GM19240 (cell line): ENCODE measurements at regions not wholly inside any gene's neighbourhood (a gene's known extent, or its start where the extent isn't known, plus 50 kb on each side); places are given as distances from the start of the nearest gene placed in this dataset.
"Not testable (repeated sequence)": the region's sequence is repeated elsewhere in the genome, so short reads cannot be mapped to it uniquely, and the experiment has no call there.

Experiments
- DNase-seq: peaks from one replicate; pipeline ENCODE4 v3.0.0; 2011; ENCODE audit warnings: low spot score; ENCODE audit not compliant: insufficient read length

DNA sequence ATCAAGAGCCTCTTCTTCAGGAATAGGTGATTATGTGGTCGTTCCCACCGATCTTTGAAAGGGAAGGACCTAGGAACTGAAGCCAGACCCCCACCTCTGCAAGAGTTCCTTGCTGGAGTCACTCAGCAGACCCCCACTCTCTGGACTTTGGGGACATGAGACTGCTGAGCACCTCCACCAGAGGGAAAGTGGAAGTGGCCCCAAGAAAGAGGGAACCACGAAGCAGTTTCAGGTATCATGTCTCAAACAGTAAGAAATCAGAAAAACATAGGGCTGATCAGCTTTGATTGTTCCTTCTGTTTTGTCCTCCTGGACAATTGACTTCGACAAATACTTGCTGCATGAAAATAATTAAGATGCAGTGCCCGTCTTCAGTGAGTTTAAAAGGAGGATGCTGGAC is 84.2 kb upstream of the ADORA2B start:
- not testable (repeated sequence) for DNase-seq

DNA sequence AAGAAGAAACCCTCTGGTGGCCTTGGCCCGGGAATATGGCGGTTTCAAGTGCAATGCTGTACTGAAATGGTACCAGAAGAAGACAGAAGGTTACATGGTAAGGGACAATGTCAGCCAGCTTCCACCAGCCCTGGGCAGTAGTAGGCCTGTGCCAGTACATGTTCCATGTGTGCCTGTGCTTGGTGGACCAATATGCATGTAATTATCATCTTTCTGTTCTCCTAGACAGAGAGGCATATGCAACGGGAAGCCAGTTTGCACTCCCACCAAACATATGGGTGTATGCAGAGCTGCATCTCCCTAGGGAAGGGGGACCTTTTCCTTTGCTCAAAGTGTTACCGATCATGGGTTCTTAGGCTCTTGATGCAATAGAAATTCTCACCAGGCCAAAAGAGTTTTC is 80.9 kb upstream of the ADORA2B start:
- DNase-seq, result not testable (repeated sequence)

DNA sequence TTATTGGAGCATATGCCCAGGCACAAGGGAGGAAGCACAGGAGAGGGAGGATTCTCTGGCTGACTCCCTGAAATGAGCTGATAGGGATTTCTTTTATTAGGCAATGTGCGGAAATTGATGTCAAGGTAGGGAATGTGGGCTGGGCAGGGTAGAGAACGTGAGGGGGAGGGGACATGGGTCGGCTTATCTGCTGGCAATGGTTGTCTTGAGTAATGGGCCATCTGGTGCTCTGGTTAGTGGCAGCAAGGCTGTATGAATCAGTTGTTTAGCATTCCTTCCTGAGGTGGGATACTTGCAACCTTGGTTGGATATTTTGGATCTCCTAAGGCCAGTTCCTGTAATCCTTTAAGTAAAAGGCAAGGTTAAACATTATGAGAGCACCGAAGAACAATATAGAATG is 80.5 kb upstream of the ADORA2B start:
- not testable (repeated sequence) for DNase-seq

DNA sequence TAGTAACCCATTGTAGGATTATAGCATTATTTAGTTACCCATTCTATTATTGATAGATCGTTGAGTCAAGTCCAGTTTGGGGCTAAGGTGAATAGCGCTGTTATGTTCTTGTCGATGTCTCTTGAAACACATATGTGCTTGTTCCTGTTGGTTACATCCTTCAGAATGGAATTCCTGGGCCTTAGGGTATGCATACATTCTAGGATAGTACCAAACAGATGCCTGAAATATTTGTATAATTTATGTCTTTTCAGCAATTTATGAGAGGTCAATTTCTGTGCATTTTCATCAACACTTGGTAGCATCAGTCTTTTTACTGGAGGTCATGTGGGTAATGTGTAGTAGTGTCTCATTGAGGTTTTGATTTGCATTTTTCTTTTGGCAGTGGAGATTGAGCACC is 78.9 kb upstream of the ADORA2B start:
- DNase-seq, result not testable (repeated sequence)

DNA sequence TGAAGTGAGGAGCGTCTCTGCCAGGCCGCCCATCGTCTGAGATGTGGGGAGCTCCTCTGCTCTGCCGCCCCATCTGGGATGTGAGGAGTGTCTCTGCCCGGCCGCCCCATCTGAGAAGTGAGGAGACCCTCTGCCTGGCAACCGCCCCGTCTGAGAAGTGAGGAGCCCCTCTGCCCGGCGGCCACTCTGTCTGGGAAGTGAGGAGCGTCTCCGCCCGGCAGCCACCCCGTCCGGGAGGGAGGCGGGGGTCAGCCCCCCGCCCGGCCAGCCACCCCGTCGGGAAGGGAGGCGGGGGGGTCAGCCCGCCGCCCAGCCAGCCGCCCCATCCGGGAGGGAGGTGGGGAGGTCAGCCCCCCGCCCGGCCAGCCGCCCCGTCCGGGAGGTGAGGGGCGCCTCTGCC is 77.6 kb upstream of the ADORA2B start:
- DNase-seq, result not testable (repeated sequence)

DNA sequence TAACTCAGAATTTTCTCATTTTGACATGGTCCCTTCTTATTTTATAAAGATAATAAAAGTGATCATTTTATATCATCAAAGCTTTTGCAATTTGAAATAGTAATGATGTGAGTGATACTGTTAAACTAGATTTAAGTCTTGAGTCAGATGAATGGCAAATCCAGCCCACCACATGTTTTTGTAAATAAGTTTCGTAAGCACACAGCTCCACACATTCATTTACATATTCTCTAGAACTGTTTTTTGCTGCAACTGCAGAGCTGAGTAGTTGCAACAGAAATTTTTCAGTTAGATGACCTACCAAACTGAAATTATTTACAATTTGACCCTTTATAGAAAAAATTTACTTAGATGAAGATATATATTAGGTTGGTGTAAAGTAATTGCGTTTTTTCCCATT is 75.1 kb upstream of the ADORA2B start:
- DNase-seq, result not testable (repeated sequence)

DNA sequence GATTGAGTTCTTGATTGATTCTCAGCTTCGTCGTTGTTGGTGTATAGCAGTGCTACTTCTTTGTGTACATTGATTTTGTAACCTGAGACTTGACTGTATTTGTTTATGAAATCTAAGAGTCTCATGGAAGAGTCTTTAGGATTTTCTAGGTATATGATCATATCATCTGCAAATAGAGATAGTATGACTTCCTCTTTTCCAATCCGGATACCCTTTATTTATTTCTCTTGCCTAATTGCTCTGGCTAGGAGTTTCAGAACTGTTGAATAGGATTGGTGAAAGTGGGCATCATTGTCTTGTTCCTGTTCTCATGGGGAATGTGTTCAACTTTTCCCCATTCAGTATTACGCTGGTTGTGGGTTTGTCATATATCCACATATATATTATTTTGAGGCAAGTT is 72.3 kb upstream of the ADORA2B start:
- not testable (repeated sequence) for DNase-seq

DNA sequence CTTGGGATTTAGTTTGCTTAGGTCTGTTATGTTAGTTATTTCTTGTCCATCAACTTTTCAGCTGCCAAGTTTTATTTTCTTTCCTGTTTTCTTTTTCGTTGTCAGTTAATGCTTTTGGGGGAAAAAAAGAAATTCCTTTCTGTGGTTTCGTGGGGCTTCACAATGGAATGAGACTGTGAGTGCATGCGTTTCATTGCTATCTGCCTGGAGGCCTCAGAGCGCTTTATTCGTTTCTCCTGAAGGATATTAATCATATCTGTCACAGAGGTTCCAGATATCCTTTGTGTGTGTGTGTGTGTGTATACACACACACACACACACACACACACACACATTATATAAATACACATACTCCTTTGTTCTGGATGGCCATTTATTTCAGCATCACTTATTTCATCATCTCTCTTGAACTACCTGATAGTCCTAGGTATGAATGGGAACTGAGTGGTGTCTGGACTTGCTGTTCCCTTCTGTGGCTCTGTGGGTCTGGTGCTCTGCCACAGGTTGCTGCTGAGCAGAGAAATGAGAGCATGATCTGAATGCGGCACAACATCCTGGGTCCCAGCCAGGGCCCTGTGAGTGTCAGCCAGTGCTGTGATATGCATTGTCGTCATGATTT is 66.9 kb upstream of the ADORA2B start:
- DNase-seq, result not testable (repeated sequence)

DNA sequence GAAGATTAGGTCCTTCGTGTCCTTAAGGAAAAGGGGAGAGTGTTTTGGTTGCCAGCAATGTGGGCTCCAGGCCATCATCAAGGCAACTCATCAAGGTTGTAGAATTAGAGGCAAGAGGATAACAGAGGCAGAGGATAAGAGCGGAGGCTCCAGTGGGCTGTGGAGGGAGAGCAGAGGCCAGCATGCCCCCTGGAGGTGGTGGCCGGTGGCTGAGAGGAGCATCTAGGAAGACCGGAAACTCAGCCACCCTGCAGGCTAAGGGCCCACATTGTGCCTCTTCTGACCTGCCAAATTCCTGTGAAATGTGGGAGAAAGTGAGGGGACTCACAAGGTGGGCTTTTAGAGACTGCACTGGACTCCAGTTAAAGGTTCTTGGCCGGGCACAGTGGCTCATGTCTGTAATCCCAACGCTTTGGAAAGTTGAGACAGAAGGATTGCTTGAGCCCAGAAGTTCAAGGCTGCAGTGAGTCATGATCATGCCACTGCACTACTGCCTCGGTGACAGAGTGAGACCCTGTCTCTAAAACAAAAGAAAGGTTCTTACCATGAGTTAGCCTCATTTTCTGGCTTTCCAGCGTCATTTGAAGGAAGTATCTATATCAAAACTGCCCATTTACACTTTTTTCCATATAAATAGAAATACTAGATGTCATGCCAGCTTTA is 62.7 kb upstream of the ADORA2B start:
- no peak for DNase-seq

DNA sequence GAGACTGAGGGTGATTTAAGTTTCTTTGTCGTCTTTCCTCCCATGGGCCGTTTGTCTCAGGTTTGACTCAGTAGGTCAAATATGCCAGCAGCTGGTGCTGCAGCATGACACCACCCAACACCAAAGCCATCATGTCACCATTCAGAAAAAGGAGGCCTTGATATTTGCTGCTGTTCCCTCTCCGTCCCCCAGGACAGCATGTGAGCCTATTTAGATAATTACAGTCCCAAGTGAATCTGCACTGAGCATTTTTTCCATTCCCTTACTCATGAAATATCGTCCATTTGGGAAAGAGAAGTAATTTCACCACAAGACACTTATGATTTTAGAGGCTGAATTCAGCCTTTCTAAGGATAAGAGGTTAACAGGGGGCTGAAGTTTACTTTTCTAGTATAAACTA is 62.2 kb upstream of the ADORA2B start:
- no peak for DNase-seq

DNA sequence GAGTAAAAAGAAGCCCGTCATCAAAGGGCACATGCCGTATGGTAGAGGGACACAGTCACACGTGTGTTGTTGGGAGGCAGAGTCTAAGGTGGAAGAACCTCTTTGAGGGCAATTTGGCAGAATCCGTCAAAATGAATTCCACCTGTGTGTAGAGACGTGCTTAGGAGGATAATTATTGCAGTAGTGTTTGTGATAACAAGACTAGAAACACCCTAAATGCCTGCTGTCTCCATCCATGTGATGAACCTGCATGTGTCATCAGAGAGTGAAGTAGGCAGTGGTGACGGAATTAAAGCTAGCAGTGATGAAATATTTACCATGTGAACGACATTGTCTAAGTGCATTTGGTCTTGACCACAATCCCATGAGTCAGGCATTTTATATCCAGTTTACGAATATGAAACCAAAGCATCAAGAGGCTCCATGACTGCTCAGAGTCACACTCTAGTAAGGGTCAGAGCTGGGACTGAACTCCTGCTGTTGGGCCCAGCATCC is 61.3 kb upstream of the ADORA2B start:
- DNase-seq, result no peak

DNA sequence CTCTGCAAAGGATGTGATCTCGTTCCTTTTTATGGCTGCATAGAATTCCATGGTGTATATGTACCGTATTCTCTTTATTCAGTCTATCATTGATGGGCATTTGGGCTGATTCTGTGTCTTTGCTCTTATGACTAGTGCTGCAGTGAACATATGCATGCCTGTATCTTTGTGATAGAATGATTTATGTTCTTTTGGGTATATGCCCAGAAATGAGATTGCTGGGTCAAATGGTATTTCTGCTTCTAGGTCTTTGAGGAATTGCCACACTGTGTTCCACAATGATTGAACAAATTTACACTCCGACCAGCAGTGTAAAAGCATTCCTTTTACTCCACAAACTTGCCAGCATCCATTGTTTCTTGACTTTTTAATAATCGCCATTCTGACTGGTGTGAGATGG is 60.2 kb upstream of the ADORA2B start:
- DNase-seq, result no peak

DNA sequence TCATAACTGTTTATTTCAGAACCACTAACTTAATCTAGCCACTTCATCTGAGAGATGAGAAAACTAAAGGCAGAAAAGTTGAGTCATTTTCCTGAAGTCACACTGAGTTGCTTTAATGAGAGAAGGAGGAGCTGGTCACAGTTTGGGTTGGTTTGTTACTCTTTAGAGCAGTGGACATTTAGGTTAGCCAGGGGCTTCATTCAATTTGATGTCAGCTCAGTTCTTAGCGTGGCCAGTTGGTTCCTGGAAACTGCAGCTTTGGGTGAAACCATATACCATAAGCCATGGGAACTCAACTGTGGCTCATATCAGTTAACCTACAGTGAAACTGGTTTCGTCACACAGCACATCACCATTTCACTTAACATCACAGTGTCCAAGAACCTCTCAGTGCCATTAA is 59.2 kb upstream of the ADORA2B start:
- DNase-seq, result no peak

DNA sequence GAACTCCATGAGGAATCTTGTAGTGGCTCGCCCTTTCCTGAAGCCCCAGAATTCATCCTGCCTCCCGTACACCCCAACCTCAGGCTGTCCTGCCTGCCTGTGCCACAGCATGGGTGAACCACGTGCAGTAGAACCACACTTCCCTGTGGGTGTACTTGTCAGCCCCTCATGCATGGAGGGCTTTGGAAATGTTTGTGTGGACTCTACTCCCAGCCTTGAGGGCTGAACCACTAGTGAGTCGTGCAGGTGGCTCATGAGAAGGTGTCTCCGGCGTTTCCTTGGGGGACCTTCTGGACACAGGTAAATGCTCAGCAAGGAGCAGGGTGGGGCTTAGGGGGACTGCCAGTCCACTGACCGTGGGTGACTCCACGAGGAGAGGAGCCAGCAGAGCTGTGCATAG is 58.7 kb upstream of the ADORA2B start:
- no peak for DNase-seq

DNA sequence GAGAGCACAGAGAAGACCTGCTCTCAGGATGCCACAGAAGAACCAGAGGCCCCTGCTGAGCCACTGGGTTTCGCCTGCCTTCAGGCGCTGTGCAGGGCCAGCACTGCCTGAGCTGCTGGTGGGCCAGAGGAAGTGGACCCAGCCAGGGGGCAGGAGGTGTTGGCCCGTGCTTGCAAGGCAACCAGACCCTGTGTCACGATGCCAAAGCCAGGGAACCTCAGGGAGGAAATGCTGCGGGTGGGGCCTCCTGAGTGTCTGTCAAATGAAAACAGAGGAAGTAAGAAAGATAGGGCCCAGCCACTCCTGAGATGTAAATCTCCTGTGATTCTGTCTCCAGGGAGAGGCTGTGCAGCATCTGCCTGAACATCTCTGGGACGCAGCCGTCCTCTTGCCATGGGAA is 58.1 kb upstream of the ADORA2B start:
- no peak for DNase-seq

DNA sequence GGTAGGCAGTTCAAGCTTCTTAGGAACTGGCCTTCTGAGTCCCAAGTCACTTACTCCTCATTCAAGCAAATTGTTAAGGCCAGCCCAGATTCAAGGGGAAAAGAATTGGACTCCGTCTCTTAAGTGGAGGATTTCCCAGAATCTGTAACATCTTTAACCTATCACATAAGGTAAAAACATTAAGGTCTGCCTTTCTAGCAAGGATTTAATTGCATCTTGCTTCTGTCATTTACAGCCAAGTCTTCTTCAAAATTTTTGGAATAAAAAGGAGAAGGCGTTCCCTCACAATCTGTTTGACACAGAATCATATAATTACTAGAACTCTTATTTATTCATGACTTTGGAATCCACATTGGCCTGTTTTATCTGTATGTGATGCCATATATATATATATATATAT is 56.5 kb upstream of the ADORA2B start:
- DNase-seq, result no peak

DNA sequence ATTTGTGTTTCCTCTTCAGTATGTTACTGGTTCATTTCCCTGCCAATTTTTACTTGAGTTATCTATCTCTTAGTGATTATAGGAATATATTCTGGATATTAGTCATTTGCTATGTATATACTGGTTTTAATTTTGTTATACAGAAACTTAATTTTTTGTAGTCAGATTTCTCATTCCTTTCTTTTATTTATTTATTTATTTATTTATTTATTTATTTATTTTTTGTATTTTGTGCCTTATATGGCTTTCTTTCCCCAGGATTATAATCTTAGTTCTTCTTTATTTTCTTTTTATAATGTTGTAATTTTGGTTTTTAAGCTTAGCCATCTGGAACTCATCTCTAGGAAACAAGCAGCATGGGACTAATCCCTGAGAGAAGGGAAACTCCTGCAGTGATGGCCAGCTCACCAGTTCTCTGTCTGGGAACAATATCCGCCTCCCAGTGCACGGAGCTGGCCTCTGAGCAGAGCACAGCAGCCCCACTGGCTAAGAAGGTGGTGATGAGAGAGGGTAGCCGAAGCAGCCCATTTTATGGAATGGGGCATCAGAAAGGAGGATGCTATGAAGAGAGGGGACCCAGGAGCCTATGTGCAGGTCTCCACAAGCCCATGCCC is 54.5 kb upstream of the ADORA2B start:
- DNase-seq, result no peak

DNA sequence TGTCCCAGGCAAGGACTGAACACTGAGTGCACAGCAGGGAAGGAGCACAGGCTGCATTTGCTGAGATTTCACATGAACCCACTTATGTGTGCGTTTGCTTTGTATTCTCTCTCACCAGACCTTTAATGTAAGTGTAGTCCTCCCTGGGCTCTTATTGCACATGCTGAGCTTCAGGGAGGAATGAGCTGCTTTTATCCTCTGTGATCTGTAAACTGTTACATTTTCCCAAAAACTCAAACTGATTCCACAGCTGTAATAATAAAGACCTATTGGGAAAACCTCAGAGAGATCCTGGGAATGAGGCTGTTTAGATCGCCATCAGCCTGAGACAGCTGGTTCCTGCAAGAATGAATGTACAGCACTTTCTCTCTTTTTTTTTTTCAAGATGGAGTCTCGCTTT is 53.6 kb upstream of the ADORA2B start:
- DNase-seq, result no peak

DNA sequence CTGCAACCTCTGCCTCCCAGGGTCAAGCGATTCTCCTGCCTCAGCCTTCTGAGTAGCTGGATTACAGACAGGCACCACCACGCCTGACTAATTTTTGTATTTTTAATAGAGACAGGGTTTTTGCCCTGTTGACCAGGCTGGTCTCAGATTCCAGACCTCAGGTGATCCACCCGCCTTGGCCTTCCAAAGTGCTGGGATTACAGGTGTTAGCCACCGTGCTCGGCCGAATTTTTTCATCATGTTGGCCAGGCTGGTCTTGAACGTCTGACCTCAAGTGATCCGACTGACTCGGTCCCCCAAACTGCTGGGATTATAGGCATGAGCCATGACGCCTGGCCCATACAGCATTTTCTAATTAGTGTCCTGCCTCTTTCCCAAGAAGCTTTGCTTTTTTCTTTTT is 52.7 kb upstream of the ADORA2B start:
- DNase-seq, result no peak

DNA sequence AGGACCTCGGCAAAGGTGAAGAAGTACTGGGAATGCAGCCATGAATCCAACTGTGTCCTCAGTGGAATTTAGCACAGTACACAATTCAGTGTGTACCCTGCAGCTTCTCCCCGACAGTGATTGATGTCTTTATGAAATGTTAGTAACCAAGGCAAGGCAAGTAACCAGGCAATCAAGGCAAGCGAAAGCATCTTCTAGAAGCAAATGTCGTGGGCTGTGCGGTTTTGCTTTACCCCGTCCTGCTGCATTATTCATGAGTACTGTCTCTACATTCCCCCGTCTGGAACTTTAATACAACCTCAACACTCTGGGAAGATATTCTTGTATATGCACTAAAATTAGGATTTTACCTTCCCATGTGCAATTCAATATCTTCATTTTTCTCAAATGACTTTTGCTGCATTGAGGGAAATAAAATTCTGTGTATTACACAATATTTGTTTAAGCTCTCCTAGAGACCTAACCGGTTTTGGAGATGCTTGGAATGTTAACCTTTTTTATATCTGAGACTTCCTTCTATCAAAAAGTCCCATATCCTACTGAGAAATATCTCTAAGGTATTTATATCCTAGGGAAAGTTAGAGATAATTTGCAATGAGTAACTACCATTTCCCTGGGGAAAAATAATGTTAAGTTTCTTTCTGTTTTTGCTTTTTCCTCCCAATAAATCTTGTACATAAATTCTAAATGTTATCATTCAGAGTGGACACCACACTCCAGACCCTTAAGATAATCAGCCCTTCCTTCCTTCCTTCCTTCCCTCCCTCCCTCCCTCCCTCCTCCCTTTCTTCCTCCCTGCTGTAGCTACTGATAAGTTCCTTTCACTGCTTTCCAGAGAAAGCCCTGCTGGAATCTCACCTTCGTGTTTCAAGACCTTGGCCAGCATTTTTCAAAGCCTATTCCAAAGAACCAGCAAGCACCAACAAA is 51.9 kb upstream of the ADORA2B start:
- no peak for DNase-seq

DNA sequence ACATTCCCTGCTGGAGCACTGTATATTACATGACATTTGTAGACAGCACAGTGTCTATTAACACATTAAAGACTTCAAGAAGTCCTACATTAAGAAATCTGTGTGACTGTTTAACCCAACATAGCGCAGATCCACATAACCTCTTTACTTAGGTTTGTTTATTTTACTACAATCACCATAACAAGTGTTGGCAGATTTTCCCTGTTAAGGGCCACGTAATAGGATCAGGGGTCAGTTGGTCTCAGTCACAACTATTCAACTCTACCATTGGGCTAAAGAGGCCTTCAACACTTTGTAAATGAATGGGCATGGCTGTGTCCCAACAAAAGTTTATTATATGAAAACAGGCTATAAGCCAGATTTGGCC is 51.3 kb upstream of the ADORA2B start:
- no peak for DNase-seq

DNA sequence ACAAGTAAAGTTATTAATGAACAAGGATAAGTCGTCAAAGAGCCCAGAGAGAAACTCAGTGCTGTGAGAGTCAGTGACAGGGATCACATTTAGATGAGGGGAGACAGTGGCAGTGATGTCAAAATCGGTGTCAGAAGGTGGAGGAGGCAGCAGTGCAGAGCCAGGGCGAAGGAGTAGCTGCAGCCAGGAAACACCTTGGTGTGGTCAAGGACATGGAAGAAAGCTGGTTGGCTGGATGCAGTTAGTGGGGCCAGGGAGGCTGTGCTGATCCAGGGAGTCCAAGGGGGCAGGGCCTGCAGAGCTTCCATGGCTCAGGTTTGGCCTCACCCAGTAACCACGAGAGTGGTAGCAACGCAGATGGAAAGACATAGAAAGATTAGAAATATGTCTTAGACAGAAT is 50.7 kb upstream of the ADORA2B start:
- no peak for DNase-seq
